Endodermal cell (in vitro differentiated cells): ENCODE measurements at regions not wholly inside any gene's neighbourhood (a gene's known extent, or its start where the extent isn't known, plus 50 kb on each side); places are given as distances from the start of the nearest gene placed in this dataset.

Experiments
- DNase-seq: peaks from one replicate; pipeline ENCODE4 v3.0.0-alpha.2; 2017
- H3K27ac ChIP-seq: 2 replicates; pipeline ENCODE4 v1.5.1; 2013; ENCODE audit warnings: mild to moderate bottlenecking, low read depth, low read length, moderate library complexity
- H3K27me3 ChIP-seq: 2 replicates; pipeline ENCODE4 v1.6.1; 2013; ENCODE audit warnings: mild to moderate bottlenecking, low read length, moderate library complexity; ENCODE audit not compliant: insufficient read depth, control insufficient read depth, poor library complexity, severe bottlenecking
- H3K36me3 ChIP-seq: 2 replicates; pipeline ENCODE4 v1.7.0; 2013; ENCODE audit warnings: mild to moderate bottlenecking, low read length, moderate library complexity; ENCODE audit not compliant: control insufficient read depth, insufficient read depth
- H3K4me1 ChIP-seq: one replicate; pipeline ENCODE4 v1.7.0; 2013; ENCODE audit warnings: low read length; ENCODE audit not compliant: control insufficient read depth, insufficient read depth
- H3K4me3 ChIP-seq: 2 replicates; pipeline ENCODE4 v1.5.1; 2013; ENCODE audit warnings: mild to moderate bottlenecking, low read length, moderate library complexity
- H3K9ac ChIP-seq: 2 replicates; pipeline ENCODE4 v1.6.1; 2013; ENCODE audit warnings: mild to moderate bottlenecking, low read length, moderate library complexity; ENCODE audit not compliant: poor library complexity, severe bottlenecking; ENCODE audit errors: extremely low read depth
- H3K9me3 ChIP-seq: 2 replicates; pipeline ENCODE4 v1.6.1; 2013; ENCODE audit warnings: mild to moderate bottlenecking, low read length, moderate library complexity; ENCODE audit not compliant: control insufficient read depth
- H3K27ac Mint-ChIP-seq: 2 replicates; pipeline ENCODE4 v1.8.0; 2020; ENCODE audit warnings: mixed read lengths
- H3K27me3 Mint-ChIP-seq: 2 replicates; pipeline ENCODE4 v1.8.0; 2021; ENCODE audit warnings: mild to moderate bottlenecking, mixed read lengths; ENCODE audit not compliant: insufficient read depth
- H3K36me3 Mint-ChIP-seq: 2 replicates; pipeline ENCODE4 v1.8.0; 2020; ENCODE audit warnings: low read depth, mixed read lengths
- H3K4me1 Mint-ChIP-seq: 2 replicates; pipeline ENCODE4 v1.8.0; 2020; ENCODE audit warnings: mixed read lengths
- H3K4me3 Mint-ChIP-seq: 2 replicates; pipeline ENCODE4 v1.8.0; 2020; ENCODE audit warnings: mild to moderate bottlenecking, moderate library complexity, mixed read lengths
- H3K9me3 Mint-ChIP-seq: 2 replicates; pipeline ENCODE4 v1.8.0; 2020; ENCODE audit warnings: mild to moderate bottlenecking, mixed read lengths
- CTCF ChIP-seq: fragments of 200-600 bp; sonication (generic); conservative IDR thresholded peaks from 2 replicates; pipeline ENCODE4 v1.5.0; 2021; ENCODE audit warnings: antibody characterized with exemption, mild to moderate bottlenecking
- WGBS, 2 experiments: methylation state at CpG; one replicate each; pipeline versions ENCODE4 v1.1.5 to v1.1.7; 2013; ENCODE audit warnings: missing lambda C conversion rate in 2 of 2, mixed read lengths in 1 of 2; ENCODE audit not compliant: insufficient coverage in 1 of 2, insufficient read length in 1 of 2; 5-methylcytosine and 5-hydroxymethylcytosine counted together

DNA sequence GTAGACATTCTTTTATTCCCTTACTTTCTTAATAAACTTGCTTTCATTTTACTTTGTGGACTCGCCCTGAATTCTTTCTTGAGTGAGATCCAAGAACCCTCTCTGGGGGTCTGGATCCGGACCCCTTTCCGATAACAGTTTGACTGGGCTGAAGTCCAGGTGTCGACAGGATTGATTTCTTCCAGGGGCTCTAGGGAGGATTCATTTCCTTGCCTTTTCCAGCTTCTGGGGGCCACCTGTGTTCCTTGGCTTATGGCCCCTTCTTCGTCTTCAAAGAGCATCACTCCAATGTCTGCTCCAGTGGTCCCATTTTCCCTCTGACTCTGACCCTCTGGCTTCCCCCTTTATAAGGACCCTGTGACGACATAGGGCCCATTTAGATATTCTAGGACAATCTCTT is 67.5 kb downstream of the COPS8 start:
- Mint-ChIP-seq H3K9me3 (peaks cover 9% of the 10 kb centered on the region), H3K27ac (no peak overlapping the region), H3K36me3 (peaks cover under 1% of the 10 kb centered on the region), H3K27me3 (peaks cover 5% of the 10 kb centered on the region), H3K4me1 (peaks cover 8% of the 10 kb centered on the region), H3K4me3 (no peak overlapping the region)
- 88 to 95% methylated on average over 5 to 6 of the region's 6 CpGs for WGBS, 2 experiments
- DNase-seq = no peak
- H3K9ac ChIP-seq = no peak overlapping the region
- no peak overlapping the region for H3K4me3 ChIP-seq
- no peaks in the 10 kb centered on the region for H3K9me3 ChIP-seq
- no peak overlapping the region for H3K27ac ChIP-seq
- TF ChIP-seq CTCF = no peak
- H3K36me3 ChIP-seq = no peaks in the 10 kb centered on the region
- no peaks in the 10 kb centered on the region for H3K4me1 ChIP-seq
- no peaks in the 10 kb centered on the region for H3K27me3 ChIP-seq

GRCh38 chr2:237154082-237154638 is 68.5 kb downstream of the COPS8 start:
- H3K27me3 ChIP-seq = no peaks in the 10 kb centered on the region
- H3K27ac Mint-ChIP-seq = no peak overlapping the region
- peaks cover 2% of the 10 kb centered on the region for H3K27me3 Mint-ChIP-seq
- H3K36me3 ChIP-seq = no peaks in the 10 kb centered on the region
- H3K4me1 ChIP-seq = no peaks in the 10 kb centered on the region
- no peak overlapping the region for H3K27ac ChIP-seq
- H3K36me3 Mint-ChIP-seq = no peaks in the 10 kb centered on the region
- H3K9me3 Mint-ChIP-seq = peaks cover 3% of the 10 kb centered on the region
- peaks cover 8% of the 10 kb centered on the region for H3K4me1 Mint-ChIP-seq
- H3K9ac ChIP-seq = no peak overlapping the region
- no peaks in the 10 kb centered on the region for H3K9me3 ChIP-seq
- DNase-seq = peak; percentile 88
- 50 to 54% methylated on average over 4 to 7 of the region's 7 CpGs for WGBS, 2 experiments
- no peak overlapping the region for H3K4me3 ChIP-seq
- peak; percentile 85 for TF ChIP-seq CTCF
- H3K4me3 Mint-ChIP-seq = no peak overlapping the region

DNA sequence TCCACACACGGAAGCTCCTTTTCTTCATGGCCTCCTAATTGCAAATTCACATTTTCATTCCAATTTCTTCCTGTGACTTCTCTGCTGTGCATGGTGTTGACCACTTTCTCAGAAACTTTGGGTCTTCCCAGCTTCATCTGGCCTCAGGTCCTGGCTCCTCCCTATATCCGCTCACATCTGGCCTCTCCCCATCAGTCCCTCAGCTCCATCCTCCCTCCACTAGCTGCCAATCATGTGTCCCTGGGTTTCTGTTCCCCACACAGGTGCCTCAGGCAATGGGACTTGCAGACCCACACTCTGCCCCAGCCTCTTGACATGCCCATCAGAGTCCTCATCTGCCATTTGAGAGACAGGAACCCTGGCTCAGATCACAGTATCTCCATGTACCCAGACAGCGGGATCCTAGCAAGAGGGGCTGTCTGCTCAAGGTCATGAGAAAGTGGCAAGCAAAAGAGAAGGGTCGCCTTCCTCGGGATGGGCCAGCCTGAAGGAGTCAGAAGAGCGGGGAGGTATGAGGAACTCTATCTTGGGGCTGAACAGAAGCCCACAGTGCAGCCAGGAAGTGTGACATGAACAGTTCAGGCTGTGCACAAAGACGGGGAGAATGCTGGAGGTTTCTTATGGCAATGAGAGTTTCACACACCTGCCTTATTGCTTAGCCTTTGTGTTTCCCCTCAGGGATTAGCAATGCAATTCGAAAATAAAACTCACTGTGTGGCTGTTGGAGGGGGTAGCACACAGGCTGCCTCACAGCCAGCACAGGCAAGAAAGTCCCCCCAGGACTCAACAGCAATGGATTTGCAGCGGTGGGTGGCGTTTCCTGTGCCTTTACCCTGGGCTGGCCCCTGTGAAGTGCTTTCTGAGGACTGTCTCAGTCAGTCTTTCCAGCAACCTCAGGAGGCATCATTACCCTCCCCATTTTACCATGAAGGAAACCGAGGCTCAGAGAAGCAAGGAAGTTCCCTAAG is 69.5 kb downstream of the COPS8 start:
- TF ChIP-seq CTCF = no peak
- 80 to 86% methylated on average over 5 to 11 of the region's 11 CpGs for WGBS, 2 experiments
- Mint-ChIP-seq H3K27me3 (peaks cover 2% of the 10 kb centered on the region), H3K9me3 (no peaks in the 10 kb centered on the region), H3K36me3 (no peaks in the 10 kb centered on the region), H3K27ac (no peak overlapping the region), H3K4me1 (peaks cover 8% of the 10 kb centered on the region), H3K4me3 (no peak overlapping the region)
- H3K4me3 ChIP-seq = no peak overlapping the region
- no peak overlapping the region for H3K9ac ChIP-seq
- H3K27ac ChIP-seq = no peak overlapping the region
- H3K9me3 ChIP-seq = no peaks in the 10 kb centered on the region
- no peaks in the 10 kb centered on the region for H3K4me1 ChIP-seq
- no peaks in the 10 kb centered on the region for H3K36me3 ChIP-seq
- H3K27me3 ChIP-seq = no peaks in the 10 kb centered on the region
- no peak for DNase-seq
